ENCODE measurements at regions not wholly inside any gene's neighbourhood (a gene's known extent, or its start where the extent isn't known, plus 50 kb on each side); places are given as distances from the start of the nearest gene placed in this dataset.

DNA sequence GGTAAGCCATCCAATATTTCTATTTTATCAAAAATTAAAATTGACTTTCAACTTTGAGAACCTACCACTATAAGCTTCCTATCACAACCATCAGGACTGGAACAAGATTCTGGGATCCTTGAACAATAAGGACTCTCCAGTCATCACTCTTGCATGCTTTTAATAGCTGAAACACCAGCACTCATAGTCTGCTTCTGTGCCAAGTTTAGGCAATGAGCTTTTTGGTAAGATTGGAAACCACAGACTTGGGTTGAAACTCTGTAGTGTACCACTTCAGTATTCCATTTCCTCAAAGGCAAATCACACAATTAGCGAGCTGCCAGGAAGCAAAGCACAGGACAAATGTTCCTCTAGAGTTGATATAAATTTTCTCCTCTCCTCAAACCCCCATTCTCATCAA lies 1065.8 kb upstream of the SLC39A10 start:
- no peak overlapping the region for H2AFZ ChIP-seq (ENCODE audit: low read length)
- H3K79me2 ChIP-seq (ENCODE audit: low read length) = no peaks in the 10 kb centered on the region
- H3K27ac ChIP-seq (ENCODE audit: low read length) = no peak overlapping the region
- H3K27me3 ChIP-seq (ENCODE audit: low read length) = no peaks in the 10 kb centered on the region
- peaks cover 10% of the 10 kb centered on the region; the same call in 1 of the 2 replicates for H3K9me3 ChIP-seq (ENCODE audit: low read length)
- H3K36me3 ChIP-seq (ENCODE audit: insufficient read depth, low read length) = no peaks in the 10 kb centered on the region
- H3K9ac ChIP-seq (ENCODE audit: low read length) = no peak overlapping the region
- no peaks in the 10 kb centered on the region for H3K9me2 ChIP-seq (replicated peaks; ENCODE audit: insufficient read depth, low read length)
- H3K4me2 ChIP-seq (ENCODE audit: low read depth, low read length, poor library complexity, severe bottlenecking) = no peak overlapping the region
- H3K4me3 ChIP-seq (ENCODE audit: low read length) = no peak overlapping the region
- no peaks in the 10 kb centered on the region for H4K20me1 ChIP-seq (ENCODE audit: insufficient read depth, low read depth, low read length)
- no peak for DNase-seq
- H3K4me1 ChIP-seq (ENCODE audit: low read length) = no peaks in the 10 kb centered on the region

DNA sequence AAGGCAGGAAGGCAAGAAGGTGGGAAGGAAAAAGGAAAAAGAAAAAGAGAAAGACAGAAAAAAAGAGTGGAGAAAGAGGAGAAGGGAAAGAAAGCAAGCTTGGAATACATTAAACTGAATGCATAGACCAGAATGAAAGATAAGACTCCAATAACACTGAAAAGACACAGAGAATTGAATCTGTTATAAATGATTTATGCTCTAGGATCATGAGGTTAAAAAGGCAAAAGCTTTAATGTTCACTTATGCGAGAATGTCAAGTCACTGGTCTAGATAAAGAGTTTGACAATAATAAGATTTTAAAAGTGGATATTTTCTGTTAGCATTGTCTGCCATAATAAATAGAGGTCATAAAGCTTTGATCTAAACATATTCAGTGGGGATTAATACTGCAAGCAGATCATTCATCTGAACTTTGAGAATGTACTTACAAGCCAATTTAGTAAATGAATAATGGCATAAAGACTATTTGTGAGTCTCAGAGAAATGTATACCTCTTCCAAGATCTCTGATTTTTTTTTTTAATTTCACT lies 1069.2 kb upstream of the SLC39A10 start:
- no peaks in the 10 kb centered on the region for H3K4me1 ChIP-seq (ENCODE audit: low read length)
- no peak overlapping the region for H3K4me2 ChIP-seq (ENCODE audit: low read depth, low read length, poor library complexity, severe bottlenecking)
- no peaks in the 10 kb centered on the region for H3K9me2 ChIP-seq (replicated peaks; ENCODE audit: insufficient read depth, low read length)
- H3K36me3 ChIP-seq (ENCODE audit: insufficient read depth, low read length) = no peaks in the 10 kb centered on the region
- no peaks in the 10 kb centered on the region for H3K27me3 ChIP-seq (ENCODE audit: low read length)
- H3K79me2 ChIP-seq (ENCODE audit: low read length) = no peaks in the 10 kb centered on the region
- DNase-seq = no peak
- no peak overlapping the region for H2AFZ ChIP-seq (ENCODE audit: low read length)
- H4K20me1 ChIP-seq (ENCODE audit: insufficient read depth, low read depth, low read length) = no peaks in the 10 kb centered on the region
- H3K9ac ChIP-seq (ENCODE audit: low read length) = no peak overlapping the region
- H3K9me3 ChIP-seq (ENCODE audit: low read length) = peaks cover 18% of the 10 kb centered on the region; the same call in 1 of the 2 replicates
- H3K27ac ChIP-seq (ENCODE audit: low read length) = no peak overlapping the region
- H3K4me3 ChIP-seq (ENCODE audit: low read length) = no peak overlapping the region

DNA sequence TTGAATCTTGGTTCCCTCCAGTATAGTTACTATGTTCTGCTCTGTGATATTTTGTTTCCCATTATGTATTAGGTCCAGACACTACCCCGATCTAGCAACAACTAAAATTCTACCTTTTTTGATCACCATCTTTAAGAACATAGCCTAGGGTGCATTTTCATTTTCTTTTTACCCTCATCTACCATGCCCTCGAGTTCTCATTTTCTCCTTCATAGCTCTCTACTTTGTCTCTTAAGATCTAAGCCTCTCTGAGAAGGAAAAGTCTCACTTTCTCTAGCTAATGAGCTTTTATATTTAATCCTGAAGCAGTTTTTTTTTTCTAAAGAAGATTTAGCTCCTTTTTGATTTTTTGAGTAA lies 1089.4 kb upstream of the SLC39A10 start:
- Histone ChIP-seq H3K9me3 (ENCODE audit: low read length) (peaks cover 7% of the 10 kb centered on the region), H3K9me2 (replicated peaks; ENCODE audit: insufficient read depth, low read length) (no peaks in the 10 kb centered on the region; the same call in 1 of the 2 replicates), H3K4me3 (ENCODE audit: low read length) (no peak overlapping the region), H3K9ac (ENCODE audit: low read length) (no peak overlapping the region), H3K4me1 (ENCODE audit: low read length) (no peaks in the 10 kb centered on the region), H4K20me1 (ENCODE audit: insufficient read depth, low read depth, low read length) (no peaks in the 10 kb centered on the region), H2AFZ (ENCODE audit: low read length) (no peak overlapping the region), H3K79me2 (ENCODE audit: low read length) (no peaks in the 10 kb centered on the region), H3K36me3 (ENCODE audit: insufficient read depth, low read length) (no peaks in the 10 kb centered on the region), H3K27me3 (ENCODE audit: low read length) (no peaks in the 10 kb centered on the region), H3K4me2 (ENCODE audit: low read depth, low read length, poor library complexity, severe bottlenecking) (no peak overlapping the region), H3K27ac (ENCODE audit: low read length) (no peak overlapping the region)
- no peak for DNase-seq

DNA sequence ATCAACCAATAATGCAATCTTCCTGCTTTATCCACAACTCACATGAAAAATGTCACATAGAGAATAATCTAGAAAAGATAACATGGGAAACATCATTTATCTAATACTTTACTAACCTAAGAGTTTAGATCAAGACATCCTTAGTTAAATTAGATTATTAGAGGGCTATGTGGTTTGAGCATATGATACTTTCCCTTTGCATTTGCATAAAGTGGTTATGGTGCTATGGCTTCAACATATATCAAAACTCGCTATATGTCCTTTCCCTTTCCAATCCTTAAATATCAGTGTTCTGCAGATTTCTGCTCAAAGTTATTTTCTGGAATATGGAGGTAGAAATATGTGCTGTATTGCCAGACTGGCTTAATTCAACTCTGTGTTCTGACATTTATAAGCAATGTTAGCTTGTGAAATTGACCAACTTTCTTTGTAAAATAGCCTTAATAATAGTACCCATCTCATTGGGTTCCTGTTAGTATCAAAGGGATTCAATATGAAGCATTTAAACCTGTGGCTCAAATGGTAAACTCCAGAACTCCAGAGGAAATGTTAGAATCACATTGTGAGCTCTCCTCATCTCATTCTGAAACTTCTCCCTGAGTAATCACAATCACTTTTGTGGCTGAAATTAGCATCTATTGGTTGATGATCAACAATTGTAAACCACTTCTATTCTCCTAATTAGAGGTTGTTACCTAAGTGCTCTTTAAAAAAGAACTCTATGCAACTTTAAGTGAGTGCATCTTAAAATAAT lies 1089.9 kb upstream of the SLC39A10 start:
- no peaks in the 10 kb centered on the region; the same call in 1 of the 2 replicates for H3K9me2 ChIP-seq (replicated peaks; ENCODE audit: insufficient read depth, low read length)
- H3K27ac ChIP-seq (ENCODE audit: low read length) = no peak overlapping the region
- no peaks in the 10 kb centered on the region for H3K4me1 ChIP-seq (ENCODE audit: low read length)
- H2AFZ ChIP-seq (ENCODE audit: low read length) = no peak overlapping the region
- H3K79me2 ChIP-seq (ENCODE audit: low read length) = no peaks in the 10 kb centered on the region
- no peak overlapping the region for H3K4me3 ChIP-seq (ENCODE audit: low read length)
- no peaks in the 10 kb centered on the region for H3K27me3 ChIP-seq (ENCODE audit: low read length)
- H4K20me1 ChIP-seq (ENCODE audit: insufficient read depth, low read depth, low read length) = no peaks in the 10 kb centered on the region
- no peaks in the 10 kb centered on the region for H3K36me3 ChIP-seq (ENCODE audit: insufficient read depth, low read length)
- peaks cover 3% of the 10 kb centered on the region for H3K9me3 ChIP-seq (ENCODE audit: low read length)
- DNase-seq = no peak
- H3K9ac ChIP-seq (ENCODE audit: low read length) = no peak overlapping the region
- H3K4me2 ChIP-seq (ENCODE audit: low read depth, low read length, poor library complexity, severe bottlenecking) = no peak overlapping the region

DNA sequence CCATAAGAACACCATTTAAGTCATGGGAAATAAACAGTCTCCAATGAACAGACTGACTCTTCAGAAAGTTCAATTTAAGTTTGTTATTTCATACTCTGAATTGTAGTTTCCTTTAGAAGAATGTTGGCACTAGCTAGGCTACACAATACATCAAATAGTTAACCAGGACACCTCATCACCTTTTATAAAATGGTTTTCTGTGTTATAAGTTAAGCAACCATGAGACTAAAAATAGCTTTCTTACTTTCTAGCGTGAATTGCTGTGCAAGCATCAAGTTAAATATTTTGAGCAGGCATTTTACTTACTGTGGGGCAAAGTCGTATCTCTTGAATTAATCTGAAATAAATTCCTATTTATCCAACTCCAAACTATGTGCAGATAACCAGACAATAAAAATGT lies 1092.6 kb upstream of the SLC39A10 start:
- no peaks in the 10 kb centered on the region for H3K36me3 ChIP-seq (ENCODE audit: insufficient read depth, low read length)
- H3K27ac ChIP-seq (ENCODE audit: low read length) = no peak overlapping the region
- no peaks in the 10 kb centered on the region for H3K4me1 ChIP-seq (ENCODE audit: low read length)
- no peak overlapping the region for H3K9ac ChIP-seq (ENCODE audit: low read length)
- H3K4me3 ChIP-seq (ENCODE audit: low read length) = no peak overlapping the region
- DNase-seq = no peak
- H3K9me3 ChIP-seq (ENCODE audit: low read length) = peaks cover 3% of the 10 kb centered on the region
- no peaks in the 10 kb centered on the region for H3K79me2 ChIP-seq (ENCODE audit: low read length)
- H2AFZ ChIP-seq (ENCODE audit: low read length) = no peak overlapping the region
- H4K20me1 ChIP-seq (ENCODE audit: insufficient read depth, low read depth, low read length) = no peaks in the 10 kb centered on the region
- no peaks in the 10 kb centered on the region for H3K27me3 ChIP-seq (ENCODE audit: low read length)
- no peaks in the 10 kb centered on the region for H3K9me2 ChIP-seq (replicated peaks; ENCODE audit: insufficient read depth, low read length)
- H3K4me2 ChIP-seq (ENCODE audit: low read depth, low read length, poor library complexity, severe bottlenecking) = no peak overlapping the region

DNA sequence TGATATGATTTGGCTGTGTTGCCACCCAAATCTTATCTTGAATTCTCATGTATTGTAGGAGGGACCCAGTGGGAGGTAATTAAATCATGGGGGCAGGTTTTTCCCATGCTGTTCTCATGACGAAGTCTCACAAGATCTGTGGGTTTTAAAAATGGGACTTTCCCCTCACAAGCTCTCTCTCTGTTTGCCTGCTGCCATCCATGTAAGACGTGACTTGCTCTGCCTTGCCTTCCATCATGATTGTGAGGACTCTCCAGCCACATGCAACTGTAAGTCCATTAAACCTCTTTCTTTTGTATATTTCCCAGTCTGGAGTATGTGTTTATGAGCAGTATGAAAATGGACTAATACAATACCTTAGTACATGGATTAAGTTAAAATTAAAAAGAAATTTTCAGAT lies 1094.7 kb upstream of the SLC39A10 start:
- no peak overlapping the region for H3K4me2 ChIP-seq (ENCODE audit: low read depth, low read length, poor library complexity, severe bottlenecking)
- no peak for DNase-seq
- H3K27ac ChIP-seq (ENCODE audit: low read length) = no peak overlapping the region

DNA sequence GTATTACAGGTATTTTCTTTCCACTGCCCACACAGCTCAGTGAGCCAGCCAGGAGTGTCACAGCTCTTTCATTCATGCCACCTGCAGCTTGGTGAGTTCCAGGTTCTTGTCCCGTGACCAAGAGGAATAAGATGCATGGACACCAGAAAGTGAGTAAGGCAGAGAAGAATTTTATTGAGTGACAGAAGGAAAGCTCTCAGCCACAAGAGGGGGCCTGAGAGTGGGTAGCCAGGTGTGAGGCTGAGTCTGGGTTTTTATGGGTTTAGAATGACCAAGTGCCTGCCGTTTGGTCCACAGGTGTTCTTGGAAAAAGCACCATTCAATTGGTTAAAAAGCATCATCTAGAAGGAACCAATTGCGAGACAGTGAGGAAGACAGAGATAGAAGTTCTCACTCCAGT lies 1097.1 kb upstream of the SLC39A10 start:
- Histone ChIP-seq H3K4me3 (ENCODE audit: low read length) (no peak overlapping the region), H3K79me2 (ENCODE audit: low read length) (no peaks in the 10 kb centered on the region), H3K9me2 (replicated peaks; ENCODE audit: insufficient read depth, low read length) (no peaks in the 10 kb centered on the region), H3K4me1 (ENCODE audit: low read length) (no peaks in the 10 kb centered on the region), H3K27me3 (ENCODE audit: low read length) (no peaks in the 10 kb centered on the region), H4K20me1 (ENCODE audit: insufficient read depth, low read depth, low read length) (no peaks in the 10 kb centered on the region), H3K9ac (ENCODE audit: low read length) (no peak overlapping the region), H2AFZ (ENCODE audit: low read length) (no peak overlapping the region), H3K9me3 (ENCODE audit: low read length) (no peaks in the 10 kb centered on the region; the same call in 1 of the 2 replicates), H3K36me3 (ENCODE audit: insufficient read depth, low read length) (no peaks in the 10 kb centered on the region), H3K4me2 (ENCODE audit: low read depth, low read length, poor library complexity, severe bottlenecking) (no peak overlapping the region), H3K27ac (ENCODE audit: low read length) (no peak overlapping the region)
- no peak for DNase-seq

More for the DNA sequence above, 1094.7 kb upstream of the SLC39A10 start:
- Histone ChIP-seq H3K9ac (ENCODE audit: low read length) (no peak overlapping the region), H3K9me2 (replicated peaks; ENCODE audit: insufficient read depth, low read length) (no peaks in the 10 kb centered on the region), H4K20me1 (ENCODE audit: insufficient read depth, low read depth, low read length) (no peaks in the 10 kb centered on the region), H3K27me3 (ENCODE audit: low read length) (no peaks in the 10 kb centered on the region), H3K79me2 (ENCODE audit: low read length) (no peaks in the 10 kb centered on the region), H3K4me3 (ENCODE audit: low read length) (no peak overlapping the region), H3K9me3 (ENCODE audit: low read length) (peaks cover 3% of the 10 kb centered on the region), H2AFZ (ENCODE audit: low read length) (no peak overlapping the region), H3K4me1 (ENCODE audit: low read length) (no peaks in the 10 kb centered on the region), H3K36me3 (ENCODE audit: insufficient read depth, low read length) (no peaks in the 10 kb centered on the region)

DNA sequence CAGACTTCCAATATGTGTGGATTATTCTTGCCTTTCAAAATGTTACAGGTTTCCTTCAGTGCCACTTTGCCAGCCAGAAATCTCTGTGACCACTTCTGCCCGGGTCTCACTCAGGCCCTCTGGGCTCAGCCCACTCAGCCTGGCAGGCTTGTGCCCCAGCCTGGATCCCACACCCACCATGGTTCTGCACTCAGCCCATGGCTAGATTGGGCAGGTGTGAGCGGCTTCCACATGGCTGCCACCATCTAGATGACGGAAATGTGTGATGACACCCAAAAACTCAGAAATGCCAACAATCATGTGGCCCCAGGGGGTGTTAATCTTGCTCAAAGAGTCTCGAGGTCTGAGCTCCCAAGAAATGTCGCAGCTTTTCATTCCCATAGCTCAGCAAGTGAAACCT lies 1097.5 kb upstream of the SLC39A10 start:
- Histone ChIP-seq H4K20me1 (ENCODE audit: insufficient read depth, low read depth, low read length) (no peaks in the 10 kb centered on the region), H3K4me3 (ENCODE audit: low read length) (no peak overlapping the region), H3K4me1 (ENCODE audit: low read length) (no peaks in the 10 kb centered on the region), H3K36me3 (ENCODE audit: insufficient read depth, low read length) (no peaks in the 10 kb centered on the region), H3K4me2 (ENCODE audit: low read depth, low read length, poor library complexity, severe bottlenecking) (no peak overlapping the region), H3K9me3 (ENCODE audit: low read length) (no peaks in the 10 kb centered on the region; the same call in 1 of the 2 replicates), H3K79me2 (ENCODE audit: low read length) (no peaks in the 10 kb centered on the region), H3K9me2 (replicated peaks; ENCODE audit: insufficient read depth, low read length) (no peaks in the 10 kb centered on the region), H2AFZ (ENCODE audit: low read length) (no peak overlapping the region), H3K27me3 (ENCODE audit: low read length) (no peaks in the 10 kb centered on the region), H3K27ac (ENCODE audit: low read length) (no peak overlapping the region), H3K9ac (ENCODE audit: low read length) (no peak overlapping the region)
- no peak for DNase-seq

Measured in Karpas-422 (cell line).